K562 (cell line): ENCODE measurements at regions not wholly inside any gene's neighbourhood (a gene's known extent, or its start where the extent isn't known, plus 50 kb on each side); places are given as distances from the start of the nearest gene placed in this dataset.

Source experiments
- BHLHE40 ChIP-seq: IDR thresholded peaks from 2 replicates; pipeline ENCODE4 v1.6.1; 2011; ENCODE audit warnings: low read length, improper control_type of control experiment
- EZH2 ChIP-seq: IDR thresholded peaks from 2 replicates; pipeline ENCODE4 v1.6.1; 2012; ENCODE audit warnings: low read depth, mild to moderate bottlenecking, inconsistent platforms, low read length, borderline replicate concordance
- GABPB1 ChIP-seq: sonication (generic); formaldehyde crosslinking; IDR thresholded peaks from 2 replicates; pipeline ENCODE4 v1.8.0; 2022; ENCODE audit warnings: mild to moderate bottlenecking, missing genetic modification reagents
- JUNB ChIP-seq: fragments of 450-650 bp; formaldehyde crosslinking; conservative IDR thresholded peaks from 2 replicates; pipeline ENCODE4 v1.4.0; 2020; ENCODE audit warnings: mild to moderate bottlenecking
- RAD21 ChIP-seq, 2 experiments: fragments of 250-450 bp in 1 of 2; fragments of 450-650 bp in 1 of 2; sonication (Bioruptor Pico) in 1 of 2; formaldehyde crosslinking in 1 of 2; IDR thresholded peaks in 1 of 2; conservative IDR thresholded peaks in 1 of 2; 2 replicates each; pipeline versions ENCODE4 v1.4.0 to v1.8.0; 2020 to 2022; ENCODE audit warnings: mild to moderate bottlenecking in 2 of 2, moderate library complexity in 1 of 2
- SIN3B ChIP-seq: fragments of 450-650 bp; IDR thresholded peaks from 2 replicates; pipeline ENCODE4 v1.6.1; 2017; ENCODE audit warnings: low read depth, mild to moderate bottlenecking, moderate library complexity
- TARDBP ChIP-seq: fragments of 450-650 bp; IDR thresholded peaks from 2 replicates; pipeline ENCODE4 v1.6.1; 2016
- TEAD1 ChIP-seq, 2 experiments: fragments of 450-650 bp in 1 of 2; sonication (generic) in 1 of 2; formaldehyde crosslinking; IDR thresholded peaks; 2 replicates each; pipeline versions ENCODE4 v1.4.0 to v1.8.0; 2020 to 2022; ENCODE audit warnings: mild to moderate bottlenecking in 2 of 2, missing genetic modification reagents in 1 of 2
- TF ChIP-seq, protein P1 (sequence below), 2 experiments: IDR thresholded peaks; 2 replicates each; pipeline ENCODE4 v1.6.1; 2011; ENCODE audit warnings: borderline replicate concordance in 1 of 2, control low read depth in 1 of 2, low read depth in 1 of 2, low read length in 1 of 2, mild to moderate bottlenecking in 1 of 2, mixed read lengths in 1 of 2, moderate library complexity in 1 of 2; ENCODE audit not compliant: insufficient read depth in 1 of 2, insufficient read length in 1 of 2, poor library complexity in 1 of 2, severe bottlenecking in 1 of 2; ENCODE audit errors: extremely low read depth in 1 of 2
- TF ChIP-seq, protein P2 (sequence below): sonication (generic); formaldehyde crosslinking; IDR thresholded peaks from 2 replicates; pipeline ENCODE4 v1.4.0; 2020; ENCODE audit warnings: mild to moderate bottlenecking, missing genetic modification reagents
- TF ChIP-seq, protein P3 (sequence below), 3 experiments: IDR thresholded peaks in 2 of 3; conservative IDR thresholded peaks in 1 of 3; 2 replicates each; pipeline ENCODE4 v1.5.1; 2011 to 2012; ENCODE audit warnings: low read length in 3 of 3, mild to moderate bottlenecking in 3 of 3, control low read depth in 2 of 3, improper control_type of control experiment in 1 of 3, inconsistent platforms in 1 of 3, low read depth in 1 of 3, mixed read lengths in 1 of 3, moderate library complexity in 1 of 3; ENCODE audit not compliant: insufficient read depth in 2 of 3
- TF ChIP-seq, protein P4 (sequence below): sonication (generic); formaldehyde crosslinking; IDR thresholded peaks from 2 replicates; pipeline ENCODE4 v1.9.0; 2022; ENCODE audit warnings: mild to moderate bottlenecking, missing genetic modification reagents
- TF ChIP-seq, protein P5 (sequence below): fragments of 250-450 bp; sonication (Bioruptor Pico); IDR thresholded peaks from 2 replicates; pipeline ENCODE4 v1.4.0; 2020; ENCODE audit warnings: borderline replicate concordance
- TF ChIP-seq, protein P6 (sequence below): sonication (generic); IDR thresholded peaks from 2 replicates; pipeline ENCODE4 v1.6.1; 2016

DNA sequence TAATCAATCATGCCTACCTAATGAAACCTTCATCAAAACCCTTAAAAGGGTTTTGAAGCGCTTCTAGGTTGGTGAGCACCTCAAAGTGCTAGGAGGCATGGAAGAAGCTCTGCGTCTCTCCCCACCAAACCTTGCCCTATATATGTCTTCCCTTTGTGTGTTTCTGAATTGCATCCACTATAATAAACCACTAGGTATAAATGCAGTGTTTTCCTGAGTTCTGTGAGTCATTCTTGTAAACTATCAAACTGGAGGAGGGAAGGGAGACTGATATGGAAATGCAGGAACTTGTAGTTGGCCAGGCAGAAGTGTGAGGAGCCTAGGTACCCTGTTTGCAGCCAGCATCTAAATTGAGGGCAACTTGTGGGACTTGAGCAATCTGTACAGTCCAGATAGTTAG, 698.8 kb downstream of the DOK5 start:
- TF ChIP-seq BHLHE40 (no peak), SIN3B (no peak), GABPB1 (CRISPR knock-in tag) (no peak), TEAD1 (CRISPR knock-in tag; IDR thresholded peaks at IDR 0.05) (no peak), EZH2 (no peak), JUNB (CRISPR knock-in tag) (no peak), TARDBP (no peak), RAD21 (CRISPR knock-in tag; conservative IDR thresholded peaks at IDR 0.05 in 1 of 2, IDR thresholded peaks at IDR 0.05 in 1 of 2) (no peak)
- TF ChIP-seq, protein P1, sequence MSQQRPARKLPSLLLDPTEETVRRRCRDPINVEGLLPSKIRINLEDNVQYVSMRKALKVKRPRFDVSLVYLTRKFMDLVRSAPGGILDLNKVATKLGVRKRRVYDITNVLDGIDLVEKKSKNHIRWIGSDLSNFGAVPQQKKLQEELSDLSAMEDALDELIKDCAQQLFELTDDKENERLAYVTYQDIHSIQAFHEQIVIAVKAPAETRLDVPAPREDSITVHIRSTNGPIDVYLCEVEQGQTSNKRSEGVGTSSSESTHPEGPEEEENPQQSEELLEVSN (IDR thresholded peaks at IDR 0.05; ENCODE audit: borderline replicate concordance in 1 of 2, extremely low read depth in 1 of 2, insufficient read depth in 1 of 2, insufficient read length in 1 of 2, low read depth in 1 of 2, low read length in 1 of 2, poor library complexity in 1 of 2, severe bottlenecking in 1 of 2), result no peak
- TF ChIP-seq, protein P2, sequence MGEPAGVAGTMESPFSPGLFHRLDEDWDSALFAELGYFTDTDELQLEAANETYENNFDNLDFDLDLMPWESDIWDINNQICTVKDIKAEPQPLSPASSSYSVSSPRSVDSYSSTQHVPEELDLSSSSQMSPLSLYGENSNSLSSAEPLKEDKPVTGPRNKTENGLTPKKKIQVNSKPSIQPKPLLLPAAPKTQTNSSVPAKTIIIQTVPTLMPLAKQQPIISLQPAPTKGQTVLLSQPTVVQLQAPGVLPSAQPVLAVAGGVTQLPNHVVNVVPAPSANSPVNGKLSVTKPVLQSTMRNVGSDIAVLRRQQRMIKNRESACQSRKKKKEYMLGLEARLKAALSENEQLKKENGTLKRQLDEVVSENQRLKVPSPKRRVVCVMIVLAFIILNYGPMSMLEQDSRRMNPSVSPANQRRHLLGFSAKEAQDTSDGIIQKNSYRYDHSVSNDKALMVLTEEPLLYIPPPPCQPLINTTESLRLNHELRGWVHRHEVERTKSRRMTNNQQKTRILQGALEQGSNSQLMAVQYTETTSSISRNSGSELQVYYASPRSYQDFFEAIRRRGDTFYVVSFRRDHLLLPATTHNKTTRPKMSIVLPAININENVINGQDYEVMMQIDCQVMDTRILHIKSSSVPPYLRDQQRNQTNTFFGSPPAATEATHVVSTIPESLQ (CRISPR knock-in tag), result no peak
- TF ChIP-seq, protein P3, sequence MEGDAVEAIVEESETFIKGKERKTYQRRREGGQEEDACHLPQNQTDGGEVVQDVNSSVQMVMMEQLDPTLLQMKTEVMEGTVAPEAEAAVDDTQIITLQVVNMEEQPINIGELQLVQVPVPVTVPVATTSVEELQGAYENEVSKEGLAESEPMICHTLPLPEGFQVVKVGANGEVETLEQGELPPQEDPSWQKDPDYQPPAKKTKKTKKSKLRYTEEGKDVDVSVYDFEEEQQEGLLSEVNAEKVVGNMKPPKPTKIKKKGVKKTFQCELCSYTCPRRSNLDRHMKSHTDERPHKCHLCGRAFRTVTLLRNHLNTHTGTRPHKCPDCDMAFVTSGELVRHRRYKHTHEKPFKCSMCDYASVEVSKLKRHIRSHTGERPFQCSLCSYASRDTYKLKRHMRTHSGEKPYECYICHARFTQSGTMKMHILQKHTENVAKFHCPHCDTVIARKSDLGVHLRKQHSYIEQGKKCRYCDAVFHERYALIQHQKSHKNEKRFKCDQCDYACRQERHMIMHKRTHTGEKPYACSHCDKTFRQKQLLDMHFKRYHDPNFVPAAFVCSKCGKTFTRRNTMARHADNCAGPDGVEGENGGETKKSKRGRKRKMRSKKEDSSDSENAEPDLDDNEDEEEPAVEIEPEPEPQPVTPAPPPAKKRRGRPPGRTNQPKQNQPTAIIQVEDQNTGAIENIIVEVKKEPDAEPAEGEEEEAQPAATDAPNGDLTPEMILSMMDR (IDR thresholded peaks at IDR 0.05 in 2 of 3, conservative IDR thresholded peaks at IDR 0.05 in 1 of 3; ENCODE audit: insufficient read depth in 2 of 3, low read depth in 1 of 3, low read length in 3 of 3), result no peak
- TF ChIP-seq, protein P4, sequence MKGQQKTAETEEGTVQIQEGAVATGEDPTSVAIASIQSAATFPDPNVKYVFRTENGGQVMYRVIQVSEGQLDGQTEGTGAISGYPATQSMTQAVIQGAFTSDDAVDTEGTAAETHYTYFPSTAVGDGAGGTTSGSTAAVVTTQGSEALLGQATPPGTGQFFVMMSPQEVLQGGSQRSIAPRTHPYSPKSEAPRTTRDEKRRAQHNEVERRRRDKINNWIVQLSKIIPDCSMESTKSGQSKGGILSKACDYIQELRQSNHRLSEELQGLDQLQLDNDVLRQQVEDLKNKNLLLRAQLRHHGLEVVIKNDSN (CRISPR knock-in tag), result no peak
- TF ChIP-seq, protein P5, sequence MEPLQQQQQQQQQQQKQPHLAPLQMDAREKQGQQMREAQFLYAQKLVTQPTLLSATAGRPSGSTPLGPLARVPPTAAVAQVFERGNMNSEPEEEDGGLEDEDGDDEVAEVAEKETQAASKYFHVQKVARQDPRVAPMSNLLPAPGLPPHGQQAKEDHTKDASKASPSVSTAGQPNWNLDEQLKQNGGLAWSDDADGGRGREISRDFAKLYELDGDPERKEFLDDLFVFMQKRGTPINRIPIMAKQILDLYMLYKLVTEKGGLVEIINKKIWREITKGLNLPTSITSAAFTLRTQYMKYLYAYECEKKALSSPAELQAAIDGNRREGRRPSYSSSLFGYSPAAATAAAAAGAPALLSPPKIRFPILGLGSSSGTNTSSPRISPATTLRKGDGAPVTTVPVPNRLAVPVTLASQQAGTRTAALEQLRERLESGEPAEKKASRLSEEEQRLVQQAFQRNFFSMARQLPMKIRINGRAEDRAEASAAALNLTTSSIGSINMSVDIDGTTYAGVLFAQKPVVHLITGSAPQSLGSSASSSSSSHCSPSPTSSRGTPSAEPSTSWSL (CRISPR knock-in tag), result no peak
- TF ChIP-seq, protein P6, sequence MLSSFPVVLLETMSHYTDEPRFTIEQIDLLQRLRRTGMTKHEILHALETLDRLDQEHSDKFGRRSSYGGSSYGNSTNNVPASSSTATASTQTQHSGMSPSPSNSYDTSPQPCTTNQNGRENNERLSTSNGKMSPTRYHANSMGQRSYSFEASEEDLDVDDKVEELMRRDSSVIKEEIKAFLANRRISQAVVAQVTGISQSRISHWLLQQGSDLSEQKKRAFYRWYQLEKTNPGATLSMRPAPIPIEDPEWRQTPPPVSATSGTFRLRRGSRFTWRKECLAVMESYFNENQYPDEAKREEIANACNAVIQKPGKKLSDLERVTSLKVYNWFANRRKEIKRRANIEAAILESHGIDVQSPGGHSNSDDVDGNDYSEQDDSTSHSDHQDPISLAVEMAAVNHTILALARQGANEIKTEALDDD, result no peak
